Naive thymus-derived CD4-positive, alpha-beta T cell (primary cell): ENCODE measurements at regions not wholly inside any gene's neighbourhood (a gene's known extent, or its start where the extent isn't known, plus 50 kb on each side); places are given as distances from the start of the nearest gene placed in this dataset.

Experiments used
- ATAC-seq: fragments of 150-1000 bp; cut with Tn5 transposase; 2 replicates; pipeline ENCODE4 v1.10.0; 2021; ENCODE audit warnings: mild to moderate bottlenecking, moderate library complexity
- CTCF ChIA-PET: fragments of 350-600 bp; sonication (Branson Sonifier 250); formaldehyde crosslinking; loops from one replicate; lab custom pipeline; 2021; ENCODE audit warnings: antibody characterized with exemption; lab: Charles Lee
- POLR2A ChIA-PET: fragments of 350-600 bp; sonication (Branson Sonifier 250); formaldehyde crosslinking; loops from one replicate; lab custom pipeline; 2021; ENCODE audit warnings: antibody characterized with exemption, inconsistent platforms; lab: Charles Lee
- DNase-seq, 9 donors: peaks; one replicate each; pipeline versions ENCODE4 v3.0.0 to v3.0.0-alpha.2; 2020 to 2022; ENCODE audit warnings: mixed read lengths in 1 of 9
- H3K27ac ChIP-seq: one replicate; pipeline ENCODE4 v1.7.0; 2013; ENCODE audit warnings: mild to moderate bottlenecking, low read depth, low read length, moderate library complexity
- H3K27me3 ChIP-seq, 2 donors: one replicate each; pipeline ENCODE4 v1.7.0; 2013; ENCODE audit warnings: low read length in 2 of 2, mild to moderate bottlenecking in 2 of 2, moderate library complexity in 2 of 2; ENCODE audit not compliant: control insufficient read depth in 2 of 2, insufficient read depth in 2 of 2
- H3K36me3 ChIP-seq, 3 experiments: 1 replicate in 2 of 3; 2 replicates in 1 of 3; pipeline ENCODE4 v1.7.0; 2013; ENCODE audit warnings: low read length in 3 of 3, mild to moderate bottlenecking in 3 of 3, moderate library complexity in 1 of 3; ENCODE audit not compliant: insufficient read depth in 3 of 3, control insufficient read depth in 2 of 3
- H3K4me1 ChIP-seq, 2 donors: one replicate each; pipeline ENCODE4 v1.7.0; 2013; ENCODE audit warnings: low read length in 2 of 2, mild to moderate bottlenecking in 2 of 2, moderate library complexity in 1 of 2; ENCODE audit not compliant: control insufficient read depth in 2 of 2, insufficient read depth in 2 of 2
- H3K4me3 ChIP-seq: 2 replicates; pipeline ENCODE4 v1.7.0; 2013; ENCODE audit warnings: mild to moderate bottlenecking, low read length
- H3K9me3 ChIP-seq, 3 experiments: 1 replicate in 2 of 3; 2 replicates in 1 of 3; pipeline ENCODE4 v1.7.0; 2013; ENCODE audit warnings: low read length in 3 of 3; ENCODE audit not compliant: control insufficient read depth in 2 of 3
- H3K27ac Mint-ChIP-seq, 9 donors: one replicate each; pipeline ENCODE4 v1.8.0; 2020 to 2022; ENCODE audit warnings: mixed read lengths in 9 of 9, mild to moderate bottlenecking in 8 of 9, moderate library complexity in 5 of 9, inconsistent platforms in 2 of 9
- H3K27me3 Mint-ChIP-seq, 5 donors: one replicate each; pipeline ENCODE4 v1.8.0; 2021 to 2022; ENCODE audit warnings: mixed read lengths in 5 of 5, mild to moderate bottlenecking in 1 of 5
- H3K36me3 Mint-ChIP-seq, 5 donors: one replicate each; pipeline ENCODE4 v1.8.0; 2020 to 2022; ENCODE audit warnings: mixed read lengths in 5 of 5, mild to moderate bottlenecking in 3 of 5, inconsistent platforms in 1 of 5
- H3K4me1 Mint-ChIP-seq, 7 donors: one replicate each; pipeline ENCODE4 v1.8.0; 2020 to 2022; ENCODE audit warnings: mixed read lengths in 7 of 7, mild to moderate bottlenecking in 3 of 7, inconsistent platforms in 1 of 7
- H3K4me3 Mint-ChIP-seq, 10 donors: one replicate each; pipeline ENCODE4 v1.8.0; 2020 to 2022; ENCODE audit warnings: mild to moderate bottlenecking in 10 of 10, mixed read lengths in 10 of 10, moderate library complexity in 6 of 10, inconsistent platforms in 2 of 10
- H3K9me3 Mint-ChIP-seq, 11 donors: one replicate each; pipeline ENCODE4 v1.8.0; 2020 to 2022; ENCODE audit warnings: mixed read lengths in 11 of 11, mild to moderate bottlenecking in 4 of 11, inconsistent platforms in 1 of 11, moderate library complexity in 1 of 11
- intact Hi-C, 2 donors: fragments of 100-400 bp; cut with micrococcal nuclease; formaldehyde crosslinking; loops; one replicate each; pipeline ENCODE4 v1.15.1; 2023

DNA sequence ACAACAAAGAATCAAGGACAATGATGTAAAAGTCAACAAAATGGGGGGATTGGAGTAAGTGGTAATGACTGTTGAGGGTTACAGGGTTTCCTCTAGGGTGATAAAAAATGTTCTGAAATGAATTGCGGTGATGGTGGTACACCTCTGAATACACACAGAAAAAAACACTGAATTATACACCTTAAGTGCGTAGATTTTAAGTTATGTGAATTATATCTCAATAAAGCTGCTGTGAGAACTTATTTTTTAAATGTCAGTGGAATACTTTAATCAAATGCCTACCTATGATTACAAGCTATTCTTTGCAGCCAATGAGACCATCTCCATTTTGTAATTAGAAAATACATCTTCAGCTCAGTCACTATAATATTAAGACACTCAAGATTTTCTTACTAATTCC is 53.5 kb downstream of the ZNF608 start:
- POLR2A ChIA-PET = no interaction called here
- Histone ChIP-seq H3K36me3 (no peaks in the 10 kb centered on the region), H3K27me3 (no peaks in the 10 kb centered on the region), H3K4me3 (no peak overlapping the region), H3K9me3 (no peaks in the 10 kb centered on the region), H3K27ac (no peak overlapping the region), H3K4me1 (no peaks in the 10 kb centered on the region)
- DNase-seq (no peak), ATAC-seq (no peak)
- CTCF ChIA-PET = no interaction called here
- peaks cover 0 to 9% (median 0%) of the 10 kb centered on the region in 11 donors for H3K9me3 Mint-ChIP-seq
- H3K4me1 Mint-ChIP-seq = no peaks in the 10 kb centered on the region
- H3K27me3 Mint-ChIP-seq = peaks cover 0 to 10% (median 0%) of the 10 kb centered on the region in 5 donors
- intact Hi-C loops = no loop called here
- no peak overlapping the region for H3K4me3 Mint-ChIP-seq
- H3K36me3 Mint-ChIP-seq = no peaks in the 10 kb centered on the region
- H3K27ac Mint-ChIP-seq = no peak overlapping the region

DNA sequence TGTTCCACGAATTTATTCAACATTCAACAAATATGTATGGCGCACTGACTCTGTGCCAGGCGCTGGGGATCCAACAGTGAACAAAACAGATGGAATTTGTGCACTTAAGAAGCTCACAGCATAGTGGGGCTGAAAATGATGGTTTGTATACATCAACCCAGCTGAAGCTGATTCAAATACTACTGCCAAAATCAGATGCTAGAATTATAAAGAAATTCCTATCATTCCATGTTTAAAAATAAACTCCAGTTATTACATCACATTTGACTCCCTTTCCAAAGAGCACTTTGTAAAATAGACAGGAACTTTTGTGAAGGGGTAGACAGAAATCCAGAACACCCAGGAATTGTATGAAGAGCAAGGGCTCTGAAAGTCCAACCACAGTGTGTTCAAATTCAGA is 54.1 kb downstream of the ZNF608 start:
- no peaks in the 10 kb centered on the region for H3K36me3 ChIP-seq
- no peaks in the 10 kb centered on the region for H3K27me3 ChIP-seq
- ATAC-seq (no peak), DNase-seq (no peak)
- ChIA-PET CTCF (no interaction called here), POLR2A (no interaction called here)
- Mint-ChIP-seq H3K27ac (no peak overlapping the region), H3K4me3 (no peak overlapping the region), H3K9me3 (peaks cover 0 to 9% (median 0%) of the 10 kb centered on the region in 11 donors), H3K27me3 (peaks cover 0 to 5% (median 0%) of the 10 kb centered on the region in 5 donors), H3K36me3 (no peaks in the 10 kb centered on the region), H3K4me1 (no peaks in the 10 kb centered on the region)
- intact Hi-C loops = no loop called here
- no peaks in the 10 kb centered on the region for H3K4me1 ChIP-seq
- no peaks in the 10 kb centered on the region for H3K9me3 ChIP-seq
- H3K4me3 ChIP-seq = no peak overlapping the region
- no peak overlapping the region for H3K27ac ChIP-seq

DNA sequence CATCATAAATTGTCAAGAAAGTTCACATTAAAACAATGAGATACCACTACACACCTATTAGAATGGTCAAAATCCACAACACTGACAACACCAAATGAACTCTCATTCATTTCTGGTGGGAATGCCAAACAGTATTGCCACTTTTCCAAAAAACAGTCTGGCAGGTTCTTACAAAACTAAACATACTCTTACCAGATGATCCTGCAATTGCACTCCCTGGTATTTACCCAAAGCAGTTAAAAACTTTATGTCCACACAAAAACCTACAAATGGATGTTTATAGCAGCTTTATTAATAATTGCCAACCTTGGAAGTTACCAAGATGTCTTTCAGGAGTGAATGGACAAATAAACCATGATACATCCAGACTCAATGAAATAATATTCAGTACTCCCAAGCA is 56.8 kb downstream of the ZNF608 start:
- H3K36me3 ChIP-seq = no peaks in the 10 kb centered on the region
- peaks cover 0 to under 1% (median 0%) of the 10 kb centered on the region in 5 donors for H3K27me3 Mint-ChIP-seq
- no peaks in the 10 kb centered on the region for H3K36me3 Mint-ChIP-seq
- no peaks in the 10 kb centered on the region for H3K4me1 Mint-ChIP-seq
- H3K27ac Mint-ChIP-seq = no peak overlapping the region
- CTCF ChIA-PET = no interaction called here
- H3K4me1 ChIP-seq = no peaks in the 10 kb centered on the region
- H3K9me3 Mint-ChIP-seq = peaks cover 0 to 4% (median 0%) of the 10 kb centered on the region in 11 donors
- H3K9me3 ChIP-seq = no peaks in the 10 kb centered on the region
- H3K27ac ChIP-seq = no peak overlapping the region
- POLR2A ChIA-PET = no interaction called here
- intact Hi-C loops = no loop called here
- DNase-seq (no peak), ATAC-seq (no peak)
- H3K27me3 ChIP-seq = no peaks in the 10 kb centered on the region
- H3K4me3 ChIP-seq = no peak overlapping the region
- H3K4me3 Mint-ChIP-seq = no peak overlapping the region

DNA sequence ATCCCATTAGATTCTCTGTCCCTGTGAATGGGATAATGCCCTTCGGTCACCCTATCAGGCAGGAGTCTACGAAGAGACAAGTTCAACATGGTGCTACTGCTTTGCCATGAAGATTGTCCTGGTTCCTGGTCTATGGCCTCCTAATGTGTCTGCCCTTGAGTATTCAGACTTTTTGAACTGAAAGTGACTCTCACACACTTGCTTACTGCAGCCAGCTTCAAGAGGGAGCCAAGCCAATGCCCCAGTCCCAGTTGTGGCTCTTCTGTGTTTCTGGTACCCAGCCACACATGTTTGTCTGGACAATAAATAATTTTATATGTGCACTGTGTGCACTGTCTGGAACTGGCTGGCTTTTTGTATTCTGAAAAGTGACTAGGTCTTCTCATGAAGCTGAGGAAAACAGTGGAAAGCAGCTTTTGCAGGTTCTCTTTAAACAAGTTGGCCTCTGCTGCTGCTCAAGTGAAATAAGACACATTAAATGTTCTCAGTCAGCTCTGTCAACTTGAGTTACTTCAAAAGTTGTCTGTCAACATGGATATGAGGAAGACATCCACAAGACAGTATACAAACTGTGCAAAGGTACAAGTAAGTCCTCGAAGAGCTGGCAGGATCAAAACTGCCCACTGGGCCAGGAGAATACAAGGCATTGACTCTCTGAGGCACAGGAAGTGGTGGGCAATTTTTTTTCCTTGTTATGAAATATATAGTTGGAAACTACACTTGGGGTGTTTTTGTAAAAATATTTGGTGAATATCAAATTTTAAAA is 60.0 kb downstream of the ZNF608 start:
- no peak for ATAC-seq
- ChIA-PET POLR2A (interaction anchor here (0.9 kb wide), 1 partner anchor 13 kb away, joined by 3 read pairs; no protein-coding TSS in a partner anchor), CTCF (no interaction called here)
- Mint-ChIP-seq H3K27ac (no peak overlapping the region), H3K9me3 (peaks cover 0 to 4% (median 0%) of the 10 kb centered on the region in 11 donors), H3K27me3 (peaks cover 0 to 13% (median 2%) of the 10 kb centered on the region in 5 donors), H3K36me3 (no peaks in the 10 kb centered on the region), H3K4me3 (no peak overlapping the region), H3K4me1 (no peaks in the 10 kb centered on the region)
- Histone ChIP-seq H3K27me3 (no peaks in the 10 kb centered on the region), H3K4me1 (no peaks in the 10 kb centered on the region), H3K27ac (no peak overlapping the region), H3K4me3 (no peak overlapping the region), H3K36me3 (no peaks in the 10 kb centered on the region), H3K9me3 (no peaks in the 10 kb centered on the region)
- intact Hi-C loops = no loop called here
- no peak for DNase-seq

- peaks cover 0 to 13% (median 2%) of the 10 kb centered on the region in 5 donors for H3K27me3 Mint-ChIP-seq
Measured at GRCh38 chr5:124685404-124685930, 61.0 kb downstream of the ZNF608 start.

GRCh38 chr5:124683917-124684555 is 62.4 kb downstream of the ZNF608 start:
- H3K36me3 ChIP-seq = no peaks in the 10 kb centered on the region
- Mint-ChIP-seq H3K36me3 (no peaks in the 10 kb centered on the region), H3K4me3 (no peak overlapping the region), H3K4me1 (peaks cover 0 to 2% (median 0%) of the 10 kb centered on the region in 7 donors), H3K27ac (no peak overlapping the region), H3K9me3 (peaks cover 0 to 4% (median 0%) of the 10 kb centered on the region in 11 donors), H3K27me3 (peaks cover 0 to 13% (median 4%) of the 10 kb centered on the region in 5 donors)
- POLR2A ChIA-PET = no interaction called here
- H3K4me1 ChIP-seq = no peaks in the 10 kb centered on the region
- DNase-seq (no peak), ATAC-seq (no peak)
- intact Hi-C loops = no loop called here
- no peaks in the 10 kb centered on the region for H3K9me3 ChIP-seq
- H3K4me3 ChIP-seq = no peak overlapping the region
- no peaks in the 10 kb centered on the region for H3K27me3 ChIP-seq
- no peak overlapping the region for H3K27ac ChIP-seq
- CTCF ChIA-PET = interaction anchor here (0.6 kb wide), 1 partner anchor 17 kb away, joined by 3 read pairs; no protein-coding TSS in a partner anchor

More at GRCh38 chr5:124685404-124685930, 61.0 kb downstream of the ZNF608 start:
- Mint-ChIP-seq H3K4me1 (no peaks in the 10 kb centered on the region), H3K27ac (no peak overlapping the region), H3K9me3 (peaks cover 0 to 4% (median 0%) of the 10 kb centered on the region in 11 donors), H3K36me3 (no peaks in the 10 kb centered on the region), H3K4me3 (no peak overlapping the region)
- H3K4me1 ChIP-seq = no peaks in the 10 kb centered on the region
- ChIA-PET POLR2A (no interaction called here), CTCF (no interaction called here)
- no peak overlapping the region for H3K4me3 ChIP-seq
- H3K27me3 ChIP-seq = no peaks in the 10 kb centered on the region
- H3K36me3 ChIP-seq = no peaks in the 10 kb centered on the region
- DNase-seq (no peak), ATAC-seq (no peak)
- no peaks in the 10 kb centered on the region for H3K9me3 ChIP-seq
- intact Hi-C loops = no loop called here
- no peak overlapping the region for H3K27ac ChIP-seq
